ENCODE measurements at regions not wholly inside any gene's neighbourhood (a gene's known extent, or its start where the extent isn't known, plus 50 kb on each side); places are given as distances from the start of the nearest gene placed in this dataset.

- TF ChIP-seq, protein P1, sequence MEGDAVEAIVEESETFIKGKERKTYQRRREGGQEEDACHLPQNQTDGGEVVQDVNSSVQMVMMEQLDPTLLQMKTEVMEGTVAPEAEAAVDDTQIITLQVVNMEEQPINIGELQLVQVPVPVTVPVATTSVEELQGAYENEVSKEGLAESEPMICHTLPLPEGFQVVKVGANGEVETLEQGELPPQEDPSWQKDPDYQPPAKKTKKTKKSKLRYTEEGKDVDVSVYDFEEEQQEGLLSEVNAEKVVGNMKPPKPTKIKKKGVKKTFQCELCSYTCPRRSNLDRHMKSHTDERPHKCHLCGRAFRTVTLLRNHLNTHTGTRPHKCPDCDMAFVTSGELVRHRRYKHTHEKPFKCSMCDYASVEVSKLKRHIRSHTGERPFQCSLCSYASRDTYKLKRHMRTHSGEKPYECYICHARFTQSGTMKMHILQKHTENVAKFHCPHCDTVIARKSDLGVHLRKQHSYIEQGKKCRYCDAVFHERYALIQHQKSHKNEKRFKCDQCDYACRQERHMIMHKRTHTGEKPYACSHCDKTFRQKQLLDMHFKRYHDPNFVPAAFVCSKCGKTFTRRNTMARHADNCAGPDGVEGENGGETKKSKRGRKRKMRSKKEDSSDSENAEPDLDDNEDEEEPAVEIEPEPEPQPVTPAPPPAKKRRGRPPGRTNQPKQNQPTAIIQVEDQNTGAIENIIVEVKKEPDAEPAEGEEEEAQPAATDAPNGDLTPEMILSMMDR (IDR thresholded peaks at IDR 0.05; ENCODE audit: insufficient read depth, low read length, poor library complexity, severe bottlenecking), result no peak
- no peak for DNase-seq (ENCODE audit: extremely low read depth, insufficient read length)
- H3K27me3 ChIP-seq (replicated peaks; ENCODE audit: control insufficient read depth, insufficient read depth, low read length), result no peaks in the 10 kb centered on the region
- H3K36me3 ChIP-seq (ENCODE audit: control insufficient read depth, insufficient read depth, low read length), result no peaks in the 10 kb centered on the region
- H3K4me3 ChIP-seq (replicated peaks; ENCODE audit: low read depth, low read length), result no peak overlapping the region
Observed at GRCh38 chr12:77366616-77367015, 301.2 kb upstream of the E2F7 start.

DNA sequence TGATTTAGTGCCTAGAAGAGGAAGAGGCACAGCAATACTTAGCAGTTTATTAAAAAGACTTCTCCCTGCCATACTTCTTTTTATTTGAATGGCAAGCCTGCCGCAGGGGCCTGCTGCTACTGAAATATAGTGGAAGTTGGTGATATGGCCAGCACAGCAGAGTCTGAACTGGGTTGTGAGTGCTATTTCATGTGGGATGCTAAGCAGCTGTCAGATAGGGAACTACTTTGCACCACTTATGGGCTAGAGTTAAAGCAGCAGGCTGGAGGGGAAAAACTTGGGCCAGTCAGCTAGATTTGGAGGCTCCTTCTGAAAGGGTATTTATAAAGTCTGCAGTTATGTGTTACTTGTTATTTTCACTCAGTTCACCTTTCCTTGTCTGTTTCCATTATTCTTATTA is 299.0 kb upstream of the E2F7 start:
- Histone ChIP-seq H3K27me3 (replicated peaks; ENCODE audit: control insufficient read depth, insufficient read depth, low read length) (no peaks in the 10 kb centered on the region; the same call in 1 of the 2 replicates), H3K36me3 (ENCODE audit: control insufficient read depth, insufficient read depth, low read length) (no peaks in the 10 kb centered on the region), H3K4me3 (replicated peaks; ENCODE audit: low read depth, low read length) (no peak overlapping the region)
- TF ChIP-seq, protein P1 (IDR thresholded peaks at IDR 0.05; ENCODE audit: insufficient read depth, low read length, poor library complexity, severe bottlenecking), result no peak
- no peak for DNase-seq (ENCODE audit: extremely low read depth, insufficient read length)

DNA sequence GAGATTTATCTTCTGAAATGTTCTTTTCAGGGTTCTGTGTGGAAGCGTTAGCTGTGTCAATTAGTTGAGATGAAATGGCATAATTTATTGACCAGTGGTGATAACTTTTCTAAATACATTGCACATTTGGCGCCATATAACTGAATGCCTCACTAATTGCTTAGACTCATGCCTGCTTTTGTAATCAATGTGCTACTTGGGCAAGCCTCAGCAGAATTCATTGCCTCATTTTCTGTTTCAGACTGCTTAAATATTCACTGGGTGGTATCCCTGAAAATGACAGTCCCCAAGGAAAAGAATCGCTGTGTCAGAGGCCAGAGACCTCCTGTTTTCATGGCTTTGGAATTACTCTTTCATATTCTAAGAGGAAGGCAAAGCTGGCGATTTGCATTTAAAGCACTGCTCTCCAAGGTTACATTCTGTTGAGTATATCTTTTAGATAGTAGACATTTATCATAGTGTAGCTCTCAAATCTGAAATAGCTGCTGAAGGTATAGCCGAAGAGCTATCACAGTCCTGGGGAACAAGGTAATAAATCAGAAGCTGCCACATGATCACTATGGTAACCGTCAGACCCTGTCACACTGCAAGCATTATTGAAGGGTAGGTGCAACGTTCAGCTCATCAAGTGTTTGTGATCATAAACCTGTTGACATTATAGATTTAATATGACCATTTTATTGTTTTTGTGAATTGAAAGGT is 297.3 kb upstream of the E2F7 start:
- TF ChIP-seq, protein P1 (IDR thresholded peaks at IDR 0.05; ENCODE audit: insufficient read depth, low read length, poor library complexity, severe bottlenecking), result no peak
- no peak for DNase-seq (ENCODE audit: extremely low read depth, insufficient read length)
- Histone ChIP-seq H3K27me3 (replicated peaks; ENCODE audit: control insufficient read depth, insufficient read depth, low read length) (no peaks in the 10 kb centered on the region; the same call in 1 of the 2 replicates), H3K36me3 (ENCODE audit: control insufficient read depth, insufficient read depth, low read length) (no peaks in the 10 kb centered on the region), H3K4me3 (replicated peaks; ENCODE audit: low read depth, low read length) (no peak overlapping the region)

- Histone ChIP-seq H3K4me3 (replicated peaks; ENCODE audit: low read depth, low read length) (no peak overlapping the region), H3K36me3 (ENCODE audit: control insufficient read depth, insufficient read depth, low read length) (no peaks in the 10 kb centered on the region), H3K27me3 (replicated peaks; ENCODE audit: control insufficient read depth, insufficient read depth, low read length) (no peaks in the 10 kb centered on the region; the same call in 1 of the 2 replicates)
- no peak for DNase-seq (ENCODE audit: extremely low read depth, insufficient read length)
- TF ChIP-seq, protein P1 (IDR thresholded peaks at IDR 0.05; ENCODE audit: insufficient read depth, low read length, poor library complexity, severe bottlenecking), result no peak
Observed at GRCh38 chr12:77357655-77358054, 292.3 kb upstream of the E2F7 start.

DNA sequence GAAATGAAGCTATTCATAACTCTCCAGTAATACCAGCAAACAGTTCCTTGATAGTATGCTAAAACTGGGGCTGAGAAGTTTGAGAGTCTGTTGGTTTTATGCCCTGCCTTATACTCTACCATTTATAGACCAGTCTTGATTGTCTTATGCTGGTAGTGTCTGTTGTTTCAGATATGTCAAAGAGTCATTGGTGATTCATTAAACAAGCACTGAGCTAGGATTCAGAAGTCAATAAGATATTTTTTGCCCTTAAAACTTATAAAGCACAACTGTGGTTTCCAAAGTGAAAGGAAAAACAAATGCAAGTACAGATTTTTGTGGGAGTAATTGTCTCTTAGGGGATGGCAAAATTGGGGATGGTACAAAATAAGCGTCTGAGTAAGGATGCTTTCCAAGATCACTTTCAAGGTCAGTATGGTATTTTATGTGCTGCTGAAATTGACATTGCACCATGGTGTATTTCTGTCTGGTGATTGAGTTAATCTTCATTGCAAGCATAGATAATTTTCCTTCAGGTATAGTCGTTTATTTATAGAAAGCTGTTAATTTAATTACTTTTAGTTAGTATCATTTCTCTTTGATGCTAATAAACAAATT is 289.5 kb upstream of the E2F7 start:
- Histone ChIP-seq H3K27me3 (replicated peaks; ENCODE audit: control insufficient read depth, insufficient read depth, low read length) (no peaks in the 10 kb centered on the region; the same call in 1 of the 2 replicates), H3K36me3 (ENCODE audit: control insufficient read depth, insufficient read depth, low read length) (no peaks in the 10 kb centered on the region), H3K4me3 (replicated peaks; ENCODE audit: low read depth, low read length) (no peak overlapping the region)
- DNase-seq (ENCODE audit: extremely low read depth, insufficient read length), result no peak
- TF ChIP-seq, protein P1 (IDR thresholded peaks at IDR 0.05; ENCODE audit: insufficient read depth, low read length, poor library complexity, severe bottlenecking), result no peak
